M059J (cell line): ENCODE measurements at regions not wholly inside any gene's neighbourhood (a gene's known extent, or its start where the extent isn't known, plus 50 kb on each side); places are given as distances from the start of the nearest gene placed in this dataset.

Source experiments
- DNase-seq: peaks from one replicate; pipeline ENCODE4 v3.0.0-alpha.2; 2012; ENCODE audit warnings: low read depth

GRCh38 chr4:163966612-163967011 lies 472.1 kb downstream of the TMA16 start:
- DNase-seq = no peak

- DNase-seq = no peak
These were observed 472.8 kb downstream of the TMA16 start for GRCh38 chr4:163967263-163967662.

- no peak for DNase-seq
These were observed 473.2 kb downstream of the TMA16 start for GRCh38 chr4:163967710-163968109.

- no peak for DNase-seq
These were observed 474.8 kb downstream of the TMA16 start for GRCh38 chr4:163969291-163969690.

- DNase-seq = no peak
These were observed 482.1 kb downstream of the TMA16 start for GRCh38 chr4:163976588-163976987.

GRCh38 chr4:163988391-163988790 lies 493.9 kb downstream of the TMA16 start:
- no peak for DNase-seq

- DNase-seq = no peak
These were observed 494.4 kb downstream of the TMA16 start for GRCh38 chr4:163988865-163989264.

- DNase-seq = peak; percentile 7
These were observed 496.9 kb downstream of the TMA16 start for GRCh38 chr4:163991298-163991865.

GRCh38 chr4:164009435-164009834 lies 514.9 kb downstream of the TMA16 start:
- no peak for DNase-seq

- peak; percentile 25 for DNase-seq
These were observed 517.3 kb downstream of the TMA16 start for GRCh38 chr4:164011791-164012190.

- peak; percentile 4 for DNase-seq
These were observed 518.0 kb downstream of the TMA16 start for GRCh38 chr4:164012396-164013027.

- no peak for DNase-seq
These were observed 527.5 kb downstream of the TMA16 start for GRCh38 chr4:164021947-164022346.

- no peak for DNase-seq
These were observed 528.7 kb downstream of the TMA16 start for GRCh38 chr4:164023214-164023613.

GRCh38 chr4:164027805-164028204 lies 533.3 kb downstream of the TMA16 start:
- DNase-seq = no peak

GRCh38 chr4:164039482-164039881 lies 545.0 kb downstream of the TMA16 start:
- DNase-seq = no peak

GRCh38 chr4:164056426-164057142 lies 562.1 kb downstream of the TMA16 start:
- peak; percentile 3 for DNase-seq

- DNase-seq = no peak
These were observed 564.4 kb downstream of the TMA16 start for GRCh38 chr4:164058776-164059445.

GRCh38 chr4:164060456-164060855 lies 566.0 kb downstream of the TMA16 start:
- no peak for DNase-seq

- no peak for DNase-seq
These were observed 573.9 kb downstream of the TMA16 start for GRCh38 chr4:164068392-164068791.

GRCh38 chr4:164070625-164071024 lies 576.1 kb downstream of the TMA16 start:
- no peak for DNase-seq

- DNase-seq = no peak
These were observed 586.9 kb downstream of the TMA16 start for GRCh38 chr4:164081371-164081770.

- no peak for DNase-seq
These were observed 587.3 kb downstream of the TMA16 start for GRCh38 chr4:164081801-164082200.

- DNase-seq = no peak
These were observed 593.2 kb downstream of the TMA16 start for GRCh38 chr4:164087733-164088132.
